ENCODE measurements at regions not wholly inside any gene's neighbourhood (a gene's known extent, or its start where the extent isn't known, plus 50 kb on each side); places are given as distances from the start of the nearest gene placed in this dataset.
"Not testable (repeated sequence)": the region's sequence is repeated elsewhere in the genome, so short reads cannot be mapped to it uniquely, and the experiment has no call there.

DNA sequence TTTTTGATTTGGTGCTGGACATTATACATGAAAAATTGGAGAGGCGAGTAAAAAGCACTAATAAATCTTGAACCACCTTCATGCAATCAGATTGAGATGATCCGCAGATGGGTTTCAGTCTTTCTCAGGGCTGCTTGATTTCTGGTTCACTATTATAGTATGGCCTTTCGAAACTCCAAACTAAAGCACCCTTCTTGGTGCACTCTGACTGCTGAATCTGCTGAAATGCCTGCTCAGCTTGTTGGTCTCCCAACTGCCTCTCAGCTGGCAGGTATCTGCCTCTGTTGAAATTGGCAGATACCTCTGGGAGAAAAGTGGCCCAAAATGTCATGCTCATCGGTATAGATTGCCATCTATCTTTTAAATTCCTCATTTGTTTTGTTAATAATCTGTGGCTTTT is 102.5 kb upstream of the WIPF3 start:
- not testable (repeated sequence) for DNase-seq (ENCODE audit: insufficient read length); FAIRE-seq

DNA sequence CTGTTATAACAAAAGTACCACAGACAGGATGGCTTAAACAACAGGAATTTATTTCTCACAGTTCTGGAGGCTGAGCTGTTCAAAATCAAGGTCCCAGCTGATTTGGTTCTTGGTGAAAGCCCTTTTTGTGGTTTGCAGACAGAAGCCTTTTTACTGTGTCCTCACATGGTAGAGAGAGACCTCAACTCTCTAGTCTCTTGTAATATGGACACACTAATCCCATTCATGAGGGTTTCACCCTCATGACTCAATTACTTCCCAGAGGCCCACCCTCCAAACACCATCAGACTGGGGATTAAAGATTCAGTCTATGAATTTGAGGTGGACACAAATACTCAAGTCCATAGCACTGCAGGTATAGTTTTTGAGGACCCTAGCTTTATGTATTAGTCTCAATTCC is 97.3 kb upstream of the WIPF3 start:
- FAIRE-seq; DNase-seq (ENCODE audit: insufficient read length): not testable (repeated sequence)

DNA sequence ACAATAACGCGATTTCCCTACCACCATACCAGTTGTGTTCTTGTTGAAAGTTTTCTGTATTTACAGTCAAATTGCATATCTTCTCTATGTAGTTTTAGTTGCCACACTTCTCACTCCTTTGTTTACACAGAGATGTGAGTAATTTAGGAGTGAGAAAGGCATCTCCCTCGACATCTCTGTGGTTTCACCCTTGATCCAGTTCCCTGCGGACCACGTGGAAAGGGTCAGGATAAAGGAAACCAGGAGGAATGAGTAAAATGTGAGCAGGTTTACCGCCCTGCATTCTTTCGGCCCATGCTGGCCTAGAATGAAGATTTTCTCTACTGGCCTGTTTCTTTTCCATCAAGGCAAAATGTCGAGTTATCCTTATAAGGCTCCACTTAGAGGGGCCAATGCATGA is 83.2 kb upstream of the WIPF3 start:
- not testable (repeated sequence) for DNase-seq (ENCODE audit: insufficient read length); FAIRE-seq

DNA sequence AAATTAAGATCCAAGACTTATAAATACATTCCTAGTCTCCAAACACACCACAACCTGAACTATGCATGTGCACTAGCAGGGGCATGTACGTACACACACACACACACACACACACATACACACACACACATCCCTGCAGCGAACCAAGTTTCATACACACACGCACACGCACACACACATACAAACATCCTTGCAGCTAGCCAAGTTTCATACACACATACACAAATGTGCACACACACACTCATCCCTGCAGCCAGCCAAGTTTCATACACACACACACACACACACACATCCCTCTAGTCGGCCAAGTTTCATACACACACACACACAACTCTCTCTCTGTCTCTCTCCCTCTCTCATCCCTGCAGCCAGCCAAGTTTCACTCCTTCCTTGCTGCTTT is 82.7 kb upstream of the WIPF3 start:
- FAIRE-seq (no peak), DNase-seq (ENCODE audit: insufficient read length) (no peak)
- TF ChIP-seq POLR2AphosphoS5 (IDR thresholded peaks at IDR 0.05; ENCODE audit: low read depth, low read length), result no peak
- TF ChIP-seq POLR2A (IDR thresholded peaks at IDR 0.05; ENCODE audit: low read depth, low read length), result no peak
- no peak for TF ChIP-seq TAF1 (IDR thresholded peaks at IDR 0.05; ENCODE audit: borderline replicate concordance, low read depth, low read length)

DNA sequence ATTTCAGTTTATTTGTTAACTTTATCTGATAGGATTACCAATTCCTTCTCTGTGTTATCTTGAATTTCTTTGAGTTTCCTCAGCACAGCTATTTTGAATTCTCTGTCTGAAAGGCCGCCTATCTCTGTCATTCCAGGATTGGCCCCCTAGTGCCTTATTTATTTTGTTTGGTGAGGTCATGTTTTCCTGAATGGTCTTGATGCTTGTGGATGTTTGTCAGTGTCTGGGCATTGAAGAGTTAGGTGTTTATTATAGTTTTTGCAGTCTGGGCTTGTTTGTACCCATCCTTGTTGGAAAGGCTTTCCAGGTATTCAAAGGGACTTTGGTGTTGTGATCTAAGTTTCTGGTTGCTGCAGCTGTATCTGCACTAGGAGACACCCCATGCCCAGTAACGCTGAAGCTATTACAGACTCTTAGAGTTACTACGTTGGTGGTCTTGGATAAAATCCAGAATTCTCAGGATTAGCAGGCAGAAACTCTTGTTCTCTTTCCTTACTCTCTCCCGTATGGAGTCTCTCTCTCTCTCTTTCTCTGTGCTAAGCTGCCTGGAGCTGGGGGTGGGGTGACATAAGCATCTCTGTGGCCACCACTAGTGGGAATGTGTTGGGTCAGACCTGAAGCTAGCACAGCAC is 76.7 kb upstream of the WIPF3 start:
- FAIRE-seq, result not testable (repeated sequence)

DNA sequence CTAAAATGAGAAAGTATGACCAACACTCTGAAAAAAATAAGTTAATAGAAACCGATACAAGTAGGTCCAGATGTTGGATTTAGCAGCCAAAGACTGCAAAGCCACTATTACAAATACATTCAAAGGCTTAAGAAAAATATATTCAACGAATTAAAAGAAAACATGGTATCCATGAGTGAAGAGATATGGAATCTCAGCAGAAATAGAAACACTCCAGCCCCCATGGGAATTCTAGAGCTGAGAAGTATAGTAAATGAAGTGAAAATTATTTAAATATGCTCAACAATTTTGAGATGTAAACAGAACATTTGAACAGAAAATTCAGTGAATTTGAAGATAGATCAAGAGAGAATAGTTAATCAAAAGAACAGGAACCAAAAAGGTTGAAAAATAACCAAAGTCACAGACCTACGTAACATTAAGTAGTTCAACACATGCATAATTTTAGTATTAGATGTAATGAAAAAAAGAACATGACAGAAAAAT is 72.0 kb upstream of the WIPF3 start:
- no peak for TF ChIP-seq TAF1 (IDR thresholded peaks at IDR 0.05; ENCODE audit: borderline replicate concordance, low read depth, low read length)
- no peak for TF ChIP-seq POLR2A (IDR thresholded peaks at IDR 0.05; ENCODE audit: low read depth, low read length)
- no peak for TF ChIP-seq POLR2AphosphoS5 (IDR thresholded peaks at IDR 0.05; ENCODE audit: low read depth, low read length)

More for the DNA sequence above, 76.7 kb upstream of the WIPF3 start:
- not testable (repeated sequence) for DNase-seq (ENCODE audit: insufficient read length)

DNA sequence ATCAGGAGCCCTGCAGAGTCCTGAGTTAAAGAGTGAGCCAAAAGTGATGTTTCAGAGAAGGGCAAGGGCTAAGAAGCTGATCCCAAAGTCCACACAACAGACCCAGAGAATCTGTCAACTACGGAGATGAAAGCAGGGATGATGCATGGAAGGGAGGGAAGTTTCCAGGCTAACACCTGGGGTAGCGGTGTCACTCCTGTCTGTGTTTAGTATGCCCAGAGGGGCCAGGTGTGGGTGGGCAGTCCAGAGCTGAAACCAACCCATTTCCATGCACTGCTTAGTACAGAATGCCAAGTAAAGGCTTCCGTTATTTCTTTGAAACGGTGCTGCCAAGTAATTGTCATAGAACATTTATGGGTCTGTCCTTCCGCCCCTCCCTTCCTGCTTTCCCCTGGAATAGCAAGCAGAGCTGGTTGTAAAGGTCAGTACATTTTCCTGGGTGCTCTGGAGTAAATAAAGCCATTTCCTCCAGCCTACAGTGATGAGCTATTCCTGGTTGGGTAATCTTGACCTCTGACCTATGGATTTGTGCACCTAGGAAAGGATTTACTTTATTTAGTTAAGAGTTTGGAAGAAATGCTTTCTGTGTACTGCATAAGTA is 58.6 kb upstream of the WIPF3 start:
- FAIRE-seq; DNase-seq (ENCODE audit: insufficient read length): not testable (repeated sequence)

More for the DNA sequence above, 72.0 kb upstream of the WIPF3 start:
- no peak for DNase-seq (ENCODE audit: insufficient read length)
- FAIRE-seq, result no peak

DNA sequence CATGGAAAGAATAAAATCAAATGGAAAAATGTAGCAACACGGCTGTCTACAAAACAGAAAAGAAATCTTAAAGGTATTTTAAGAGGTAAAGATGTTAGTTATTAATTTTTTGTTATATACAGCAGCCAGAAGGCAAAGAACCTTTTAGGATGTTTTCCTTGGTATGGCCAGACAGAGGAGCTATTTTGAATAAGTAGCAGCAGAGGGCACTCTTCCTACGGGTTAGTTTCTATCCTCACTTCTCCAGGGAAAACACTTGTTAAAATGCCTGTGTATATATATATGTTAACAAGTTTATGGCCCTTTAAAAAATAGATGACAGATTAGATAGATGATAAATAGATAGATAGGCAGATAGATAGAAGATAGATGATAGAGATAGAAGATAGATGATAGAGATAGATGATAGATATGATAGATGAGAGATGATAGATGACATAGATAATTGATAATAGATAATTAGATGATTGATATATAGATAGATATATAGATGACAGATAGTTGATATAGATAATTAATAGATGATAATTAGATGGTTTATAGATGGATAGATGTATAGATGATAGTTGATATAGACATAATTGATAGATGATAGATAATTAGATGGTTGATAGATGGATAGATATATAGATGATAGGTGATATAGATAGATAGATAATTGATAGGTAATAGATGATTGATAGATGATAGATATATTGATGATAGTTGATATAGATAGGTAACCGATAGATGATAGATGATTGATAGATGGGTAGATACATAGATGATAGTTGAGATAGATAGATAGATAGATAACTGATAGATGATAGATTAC is 57.8 kb upstream of the WIPF3 start:
- TF ChIP-seq TAF1 (IDR thresholded peaks at IDR 0.05; ENCODE audit: borderline replicate concordance, low read depth, low read length), result no peak
- DNase-seq (ENCODE audit: insufficient read length) (no peak), FAIRE-seq (no peak)

DNA sequence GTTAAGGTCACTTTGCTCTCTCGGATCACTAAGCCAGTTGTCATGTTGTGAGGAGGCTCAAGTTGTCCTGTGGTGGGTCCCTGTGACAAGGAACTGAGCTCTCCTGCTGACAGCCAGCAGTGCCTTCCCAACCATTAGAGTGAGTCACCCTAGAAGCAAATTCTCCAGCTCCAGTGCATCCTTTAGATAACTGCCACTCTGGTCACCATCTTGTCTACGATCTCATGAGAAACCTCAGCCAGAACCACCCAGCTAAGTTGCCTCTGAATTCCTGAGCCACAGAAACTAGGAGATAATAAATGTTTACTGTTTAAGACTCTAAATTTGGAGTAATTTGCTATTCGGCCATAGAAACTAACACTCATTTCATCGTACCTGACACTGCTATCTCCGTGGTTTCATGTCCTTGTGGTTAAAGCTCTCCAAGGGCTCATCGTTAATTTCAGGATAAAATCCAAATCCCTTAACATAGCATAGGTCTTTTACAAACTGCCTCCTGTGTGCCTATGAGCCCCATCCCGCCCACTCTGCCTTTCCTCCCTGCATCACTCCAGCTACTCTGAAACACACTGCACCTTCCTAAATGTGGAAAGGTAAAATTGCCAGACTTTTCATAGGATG is 56.5 kb upstream of the WIPF3 start:
- no peak for FAIRE-seq
- DNase-seq (ENCODE audit: insufficient read length), result no peak
- no peak for TF ChIP-seq TAF1 (IDR thresholded peaks at IDR 0.05; ENCODE audit: borderline replicate concordance, low read depth, low read length)
- TF ChIP-seq POLR2A (IDR thresholded peaks at IDR 0.05; ENCODE audit: low read depth, low read length), result no peak
- no peak for TF ChIP-seq POLR2AphosphoS5 (IDR thresholded peaks at IDR 0.05; ENCODE audit: low read depth, low read length)

DNA sequence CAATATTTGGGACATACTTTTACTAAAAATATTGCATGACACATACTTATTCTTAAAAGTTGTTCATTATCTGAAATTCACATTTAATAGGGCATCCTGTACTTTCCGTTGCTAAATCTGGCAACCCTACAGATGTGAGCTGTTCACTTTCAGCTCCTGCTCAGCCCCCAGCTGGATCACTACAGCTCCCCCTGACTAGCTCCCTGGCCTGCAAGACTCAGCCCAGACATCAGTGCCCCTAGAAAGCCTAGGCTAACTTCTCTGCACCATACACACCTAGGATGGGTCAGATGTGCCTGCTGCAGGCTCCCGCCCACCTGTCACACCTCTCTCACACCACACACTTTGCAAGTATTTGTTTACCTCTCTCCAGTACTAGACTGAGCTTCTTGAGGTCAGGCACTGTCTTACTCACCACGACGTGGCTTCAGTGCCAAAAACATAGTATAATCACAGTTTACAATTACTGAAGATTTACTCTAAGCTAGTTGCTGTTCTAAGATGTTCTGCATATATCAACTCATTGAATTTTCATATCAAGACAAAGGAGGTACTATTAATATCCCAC is 55.9 kb upstream of the WIPF3 start:
- not testable (repeated sequence) for FAIRE-seq; DNase-seq (ENCODE audit: insufficient read length)

DNA sequence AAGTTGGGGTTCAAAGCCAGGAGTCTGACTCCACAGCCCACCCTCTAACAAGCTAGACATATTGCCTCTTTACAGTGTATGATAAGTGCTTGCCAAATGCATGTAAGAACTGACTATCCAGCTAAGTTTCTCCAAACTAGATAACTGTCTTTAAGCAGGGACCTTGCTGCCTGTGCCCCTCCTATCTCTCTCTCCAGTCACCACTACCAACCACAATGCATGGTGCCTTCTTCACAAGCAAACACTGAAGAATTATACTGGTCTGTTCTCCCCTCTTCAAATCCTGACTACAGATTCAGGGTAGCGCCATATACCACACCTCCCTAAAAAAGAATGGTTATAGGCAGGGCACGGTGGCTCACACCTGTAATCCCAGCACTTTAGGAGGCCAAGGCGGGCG is 55.3 kb upstream of the WIPF3 start:
- FAIRE-seq; DNase-seq (ENCODE audit: insufficient read length): not testable (repeated sequence)

DNA sequence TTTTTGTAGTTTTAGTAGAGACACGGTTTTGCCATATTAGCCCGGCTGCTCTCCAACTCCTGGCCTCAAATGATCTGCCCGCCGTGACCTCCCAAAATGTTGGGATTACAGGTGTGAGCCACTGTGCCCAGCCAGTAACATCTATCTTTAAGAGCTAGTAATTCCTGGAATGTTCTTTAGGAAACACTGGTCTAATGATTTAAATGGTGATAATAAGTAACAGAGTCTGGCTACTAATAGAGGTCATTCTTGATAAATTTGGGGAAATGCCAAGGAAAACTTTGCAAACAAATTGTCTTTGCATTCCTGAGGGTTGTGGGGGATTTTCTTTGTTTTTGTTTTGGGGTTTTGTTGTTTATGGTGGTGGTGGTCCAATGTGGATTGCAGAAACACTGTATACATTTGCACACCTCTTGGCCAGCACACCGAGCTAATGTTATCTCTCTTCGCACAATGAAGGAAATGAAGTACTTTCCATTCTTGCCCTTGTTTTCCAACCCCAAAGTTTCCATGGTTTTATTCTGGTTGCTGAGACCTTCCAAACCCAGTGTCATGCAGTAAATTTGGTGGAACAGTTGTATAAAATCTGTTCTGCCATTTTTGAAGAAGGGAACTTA is 51.3 kb upstream of the WIPF3 start:
- FAIRE-seq, result no peak
- TF ChIP-seq POLR2AphosphoS5 (IDR thresholded peaks at IDR 0.05; ENCODE audit: low read depth, low read length) (no peak), POLR2A (IDR thresholded peaks at IDR 0.05; ENCODE audit: low read depth, low read length) (no peak), TAF1 (IDR thresholded peaks at IDR 0.05; ENCODE audit: borderline replicate concordance, low read depth, low read length) (no peak)

More for the DNA sequence above, 51.3 kb upstream of the WIPF3 start:
- no peak for DNase-seq (ENCODE audit: insufficient read length)
